H54 (cell line): ENCODE measurements at regions not wholly inside any gene's neighbourhood (a gene's known extent, or its start where the extent isn't known, plus 50 kb on each side); places are given as distances from the start of the nearest gene placed in this dataset.

Experiments
- DNase-seq: peaks from one replicate; pipeline ENCODE4 v3.0.0; 2011; ENCODE audit warnings: low spot score, mixed read lengths; ENCODE audit not compliant: insufficient read length
- FAIRE-seq: peaks from 3 replicates; lab custom pipeline; 2011; peaks lifted over from hg19 to GRCh38; lab: Jason Lieb, UNC
- POLR2A ChIP-seq: IDR thresholded peaks from 2 replicates; pipeline ENCODE4 v1.6.1; 2011; ENCODE audit warnings: low read depth, mild to moderate bottlenecking, low read length

- no peak for TF ChIP-seq POLR2A
- FAIRE-seq (no peak), DNase-seq (no peak)
Measured at GRCh38 chr12:64931321-64931720, 106.9 kb downstream of the TBC1D30 start.

- no peak for TF ChIP-seq POLR2A
- DNase-seq = no peak
- FAIRE-seq = no peak
Measured at GRCh38 chr12:64931981-64932380, 107.5 kb downstream of the TBC1D30 start.

DNA sequence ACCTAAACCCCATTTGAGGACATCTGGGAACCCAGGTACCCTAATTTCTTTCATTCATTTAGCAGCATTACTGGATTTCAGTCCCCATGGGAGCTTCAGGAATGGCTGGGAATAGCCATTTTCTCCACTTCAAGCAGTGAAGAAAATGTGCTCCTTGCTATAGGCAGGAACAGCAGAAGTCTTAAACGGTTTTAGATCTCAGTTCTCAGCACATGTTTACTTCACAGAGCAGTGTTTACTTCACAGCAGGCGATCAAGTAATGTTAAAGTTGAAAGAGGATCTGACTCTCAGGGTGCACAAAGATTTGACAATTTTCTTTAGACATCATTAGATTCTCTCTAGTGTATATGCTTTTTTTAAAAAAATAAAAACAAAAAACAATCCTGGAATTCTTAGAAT, 109.3 kb downstream of the TBC1D30 start:
- DNase-seq (no peak), FAIRE-seq (no peak)
- TF ChIP-seq POLR2A = no peak

- FAIRE-seq (no peak), DNase-seq (no peak)
- no peak for TF ChIP-seq POLR2A
Measured at GRCh38 chr12:64937452-64937851, 113.0 kb downstream of the TBC1D30 start.

DNA sequence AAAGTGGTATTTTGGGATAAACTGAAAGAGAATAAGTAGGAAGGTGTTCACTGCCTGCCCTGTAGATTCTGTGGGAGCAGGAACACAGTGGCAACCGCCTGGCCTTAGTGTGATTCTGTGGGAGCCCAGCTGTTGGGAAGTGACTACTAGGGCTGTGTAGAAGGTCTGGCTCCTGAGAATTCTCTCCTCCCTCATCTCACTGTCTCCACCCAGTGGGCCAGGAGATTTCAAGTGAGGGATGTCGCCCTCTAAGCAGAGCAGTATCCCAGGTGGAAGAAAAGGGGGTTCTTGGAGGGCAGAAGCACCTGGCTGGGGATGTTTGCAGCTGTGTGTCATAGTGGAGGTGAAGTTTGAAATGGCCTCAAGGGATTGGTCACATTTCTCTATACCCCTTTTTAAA, 113.7 kb downstream of the TBC1D30 start:
- DNase-seq (no peak), FAIRE-seq (no peak)
- no peak for TF ChIP-seq POLR2A

- DNase-seq = no peak
- no peak for FAIRE-seq
- TF ChIP-seq POLR2A = no peak
Measured at GRCh38 chr12:64943686-64944085, 119.2 kb downstream of the TBC1D30 start.

DNA sequence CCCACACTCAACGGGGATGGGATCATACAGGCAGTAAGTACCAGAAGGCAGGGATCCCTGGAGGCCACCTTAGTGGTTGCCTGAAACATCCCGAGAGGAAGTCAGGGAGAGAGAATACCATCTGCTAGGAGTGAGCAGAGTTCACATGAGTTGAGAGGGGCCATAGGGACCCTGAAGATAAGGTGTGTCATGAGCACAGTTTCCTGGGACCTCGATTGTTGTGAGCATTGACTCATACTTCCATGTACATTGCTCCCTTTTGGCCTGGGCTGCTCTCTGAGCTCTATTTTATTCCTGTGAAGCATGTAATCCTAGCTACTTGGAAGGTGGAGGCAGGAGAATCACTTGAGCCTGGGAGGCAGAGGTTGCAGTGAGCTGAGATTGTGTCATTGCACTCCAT, 120.5 kb downstream of the TBC1D30 start:
- FAIRE-seq (no peak), DNase-seq (no peak)
- TF ChIP-seq POLR2A = no peak

DNA sequence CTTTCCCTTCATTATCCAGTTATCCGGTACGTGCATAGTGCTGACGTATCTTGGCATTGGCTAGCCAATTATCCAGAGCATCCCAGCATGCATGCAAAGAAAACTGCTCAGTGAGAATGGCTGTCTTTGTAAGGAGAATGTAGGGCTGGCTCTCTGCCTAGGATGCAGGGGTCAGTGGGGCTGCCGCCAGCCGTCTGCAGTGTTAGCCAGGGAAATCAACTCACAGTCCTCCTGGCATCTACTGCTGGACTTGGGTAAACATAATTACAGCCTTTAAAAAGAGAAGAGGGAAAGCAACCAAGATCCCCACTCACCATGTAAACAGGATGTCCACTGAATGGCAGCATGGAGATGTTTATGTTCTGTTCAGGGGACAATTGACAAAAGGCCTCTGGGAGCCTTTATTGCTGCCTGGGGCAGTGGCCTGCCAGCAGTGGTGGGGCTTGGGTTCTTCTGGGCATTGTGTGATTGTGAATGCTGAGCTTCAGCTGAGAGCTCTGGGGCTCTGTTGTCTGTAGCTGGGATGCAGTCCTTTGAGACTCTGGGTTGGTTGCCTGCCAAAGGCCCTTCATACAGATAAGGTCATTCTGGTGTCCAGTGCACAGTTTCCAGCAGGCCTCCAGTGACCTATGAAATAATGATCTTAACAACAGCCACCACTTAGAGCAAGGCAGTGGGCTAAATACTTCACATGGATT, 121.8 kb downstream of the TBC1D30 start:
- FAIRE-seq = no peak
- TF ChIP-seq POLR2A = no peak
- no peak for DNase-seq

GRCh38 chr12:64950711-64951298, 126.4 kb downstream of the TBC1D30 start:
- DNase-seq (no peak), FAIRE-seq (no peak)
- no peak for TF ChIP-seq POLR2A

DNA sequence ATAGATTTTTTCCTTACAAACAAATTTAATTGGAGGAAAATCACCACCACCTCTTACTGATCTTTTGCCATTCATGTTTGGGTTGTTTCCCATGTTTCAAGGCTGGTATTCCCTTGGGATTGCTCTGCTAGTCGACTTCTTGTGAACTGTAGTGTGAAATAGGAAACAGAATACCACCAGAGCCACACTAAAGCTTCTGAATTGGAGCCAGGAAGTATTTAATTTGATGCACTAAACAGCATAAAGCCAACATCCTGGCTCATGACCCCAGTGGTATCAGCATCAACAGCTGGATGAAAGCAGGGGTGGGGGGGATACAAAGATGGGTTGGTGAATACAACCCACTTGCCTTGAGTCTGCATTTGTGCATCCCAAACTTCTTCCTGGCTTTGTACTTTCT, 127.5 kb downstream of the TBC1D30 start:
- FAIRE-seq = no peak
- DNase-seq = no peak
- TF ChIP-seq POLR2A = no peak

- FAIRE-seq (no peak), DNase-seq (no peak)
- no peak for TF ChIP-seq POLR2A
Measured at GRCh38 chr12:64955746-64956145, 131.3 kb downstream of the TBC1D30 start.

- DNase-seq (no peak), FAIRE-seq (no peak)
- no peak for TF ChIP-seq POLR2A
Measured at GRCh38 chr12:64965920-64966319, 141.5 kb downstream of the TBC1D30 start.

DNA sequence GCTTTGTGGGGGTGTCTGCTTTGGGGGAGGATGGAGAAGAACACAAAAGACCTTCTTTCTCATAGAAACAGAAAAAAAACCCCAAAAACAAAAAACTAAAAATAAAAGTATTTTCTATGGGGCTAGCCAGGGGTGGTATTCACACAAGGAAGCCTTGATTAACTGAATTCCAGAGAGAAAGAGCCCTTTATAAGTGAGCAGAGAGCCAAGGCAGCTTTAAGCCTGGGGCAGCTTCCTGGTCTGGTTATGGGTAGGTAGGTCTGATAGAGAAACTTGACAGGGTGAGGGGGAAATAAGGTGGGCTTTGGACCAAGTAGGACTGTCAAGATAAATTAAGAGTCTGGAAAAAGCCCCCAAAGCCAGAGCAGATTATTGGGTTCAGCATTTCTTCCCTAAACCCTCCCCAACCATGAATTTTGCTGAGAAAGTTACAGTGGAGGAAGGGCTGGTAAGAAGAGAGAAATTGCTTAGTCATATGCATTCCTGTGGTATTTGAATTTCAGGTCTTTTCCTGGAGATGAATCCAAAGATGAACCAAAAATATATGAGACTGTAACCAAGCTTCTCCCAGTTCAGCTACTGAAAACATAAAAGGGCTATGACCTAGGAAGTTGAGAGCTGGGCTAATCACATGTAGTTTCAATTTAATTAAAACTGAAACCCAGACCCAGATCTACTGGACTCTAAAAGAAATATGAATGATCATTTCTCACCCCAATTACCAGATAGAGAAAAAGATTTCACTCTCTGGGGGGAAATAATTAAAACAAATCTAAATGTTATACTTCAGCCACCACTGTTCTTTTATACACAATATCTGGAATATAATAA, 144.8 kb downstream of the TBC1D30 start:
- FAIRE-seq (no peak), DNase-seq (peak; percentile 3)
- no peak for TF ChIP-seq POLR2A

DNA sequence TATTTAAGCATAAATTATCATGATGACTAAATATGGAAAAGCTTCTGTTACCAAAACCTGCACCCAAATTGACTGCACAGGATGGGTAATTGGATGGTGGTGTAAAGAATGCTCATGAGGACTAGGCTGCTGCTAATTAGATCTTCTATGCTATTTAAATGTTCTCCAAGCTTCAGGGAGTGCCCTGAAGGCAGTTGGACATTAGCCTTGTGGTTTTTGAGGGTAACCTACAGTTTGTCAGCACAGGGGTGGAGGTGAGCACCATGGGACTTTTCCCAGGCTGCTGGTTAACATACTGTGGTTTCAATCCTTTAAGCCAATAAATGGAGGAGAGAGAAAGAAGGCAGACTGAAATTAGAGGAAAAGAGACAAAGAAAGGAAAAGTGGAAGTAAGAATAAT, 145.0 kb downstream of the WIF1 start:
- no peak for TF ChIP-seq POLR2A
- no peak for FAIRE-seq
- no peak for DNase-seq
